ENCODE measurements at regions not wholly inside any gene's neighbourhood (a gene's known extent, or its start where the extent isn't known, plus 50 kb on each side); places are given as distances from the start of the nearest gene placed in this dataset.
"Not testable (repeated sequence)": the region's sequence is repeated elsewhere in the genome, so short reads cannot be mapped to it uniquely, and the experiment has no call there.

- DNase-seq: no peak
Observed at GRCh38 chr18:65278939-65279667, 471.7 kb upstream of the CDH7 start.

GRCh38 chr18:65269375-65269774 is 481.4 kb upstream of the CDH7 start:
- no peak for DNase-seq

- no peak for DNase-seq
Observed at GRCh38 chr18:65265761-65266160, 485.1 kb upstream of the CDH7 start.

GRCh38 chr18:65260030-65260429 is 490.8 kb upstream of the CDH7 start:
- DNase-seq: no peak

- no peak for DNase-seq
Observed at GRCh38 chr18:65259403-65259802, 491.4 kb upstream of the CDH7 start.

GRCh38 chr18:65257149-65257548 is 493.7 kb upstream of the CDH7 start:
- no peak for DNase-seq

GRCh38 chr18:65255417-65255816 is 495.4 kb upstream of the CDH7 start:
- no peak for DNase-seq

GRCh38 chr18:65239787-65240186 is 511.0 kb upstream of the CDH7 start:
- DNase-seq: no peak

GRCh38 chr18:65235966-65236624 is 514.7 kb upstream of the CDH7 start:
- DNase-seq: no peak

GRCh38 chr18:65230311-65230710 is 520.5 kb upstream of the CDH7 start:
- no peak for DNase-seq

- no peak for DNase-seq
Observed at GRCh38 chr18:65227970-65228369, 522.8 kb upstream of the CDH7 start.

- DNase-seq: no peak
Observed at GRCh38 chr18:65221736-65222135, 529.1 kb upstream of the CDH7 start.

- DNase-seq: no peak
Observed at GRCh38 chr18:65221115-65221514, 529.7 kb upstream of the CDH7 start.

GRCh38 chr18:65215865-65216466 is 534.8 kb upstream of the CDH7 start:
- no peak for DNase-seq

- no peak for DNase-seq
Observed at GRCh38 chr18:65214456-65214855, 536.4 kb upstream of the CDH7 start.

- no peak for DNase-seq
Observed at GRCh38 chr18:65206551-65207260, 544.1 kb upstream of the CDH7 start.

GRCh38 chr18:65202091-65202490 is 548.7 kb upstream of the CDH7 start:
- DNase-seq: no peak

GRCh38 chr18:65175681-65176080 is 575.1 kb upstream of the CDH7 start:
- DNase-seq: no peak

- DNase-seq: not testable (repeated sequence)
Observed at GRCh38 chr18:65162086-65162485, 588.7 kb upstream of the CDH7 start.

- no peak for DNase-seq
Observed at GRCh38 chr18:65146482-65147021, 604.3 kb upstream of the CDH7 start.

- DNase-seq: no peak
Observed at GRCh38 chr18:65145312-65145711, 605.5 kb upstream of the CDH7 start.

GRCh38 chr18:65133610-65134009 is 617.2 kb upstream of the CDH7 start:
- no peak for DNase-seq

- DNase-seq: no peak
Observed at GRCh38 chr18:65124633-65125032, 626.2 kb upstream of the CDH7 start.

Measured in cerebellar nuclear complex (tissue), 1 donor.